Astrocyte (in vitro differentiated cells and primary cell): ENCODE measurements at regions not wholly inside any gene's neighbourhood (a gene's known extent, or its start where the extent isn't known, plus 50 kb on each side); places are given as distances from the start of the nearest gene placed in this dataset.

ENCODE experiments used
- DNase-seq: peaks from one replicate; pipeline ENCODE4 v3.0.0-alpha.2; 2010; ENCODE audit warnings: low read depth
- FAIRE-seq: peaks from 2 replicates; lab custom pipeline; 2011; peaks lifted over from hg19 to GRCh38; lab: Jason Lieb, UNC
- H2AFZ ChIP-seq: 2 replicates; pipeline ENCODE4 v1.6.0; 2012; ENCODE audit warnings: low read depth, low read length, inconsistent platforms
- H3K27ac ChIP-seq: 2 replicates; pipeline ENCODE4 v1.5.1; 2011; ENCODE audit warnings: low read depth, low read length, inconsistent platforms
- H3K27me3 ChIP-seq: 2 replicates; pipeline ENCODE4 v1.6.0; 2011; ENCODE audit warnings: low read length, inconsistent platforms; ENCODE audit not compliant: insufficient read depth
- H3K36me3 ChIP-seq: 2 replicates; pipeline ENCODE4 v1.5.1; 2011; ENCODE audit warnings: low read length, inconsistent platforms; ENCODE audit not compliant: insufficient read depth
- H3K4me1 ChIP-seq: 2 replicates; pipeline ENCODE4 v1.5.1; 2011; ENCODE audit warnings: low read length, inconsistent platforms; ENCODE audit not compliant: insufficient read depth
- H3K4me2 ChIP-seq: 2 replicates; pipeline ENCODE4 v1.6.0; 2012; ENCODE audit warnings: low read length, inconsistent platforms
- H3K4me3 ChIP-seq: 2 replicates; pipeline ENCODE4 v1.5.1; 2011; ENCODE audit warnings: low read depth, mild to moderate bottlenecking, low read length, inconsistent platforms; ENCODE audit not compliant: insufficient read depth
- H3K79me2 ChIP-seq: 2 replicates; pipeline ENCODE4 v1.6.0; 2012; ENCODE audit warnings: mild to moderate bottlenecking, low read length, inconsistent platforms; ENCODE audit not compliant: insufficient read depth
- H3K9ac ChIP-seq: 2 replicates; pipeline ENCODE4 v1.6.0; 2012; ENCODE audit warnings: mild to moderate bottlenecking, low read length, inconsistent platforms
- H3K9me3 ChIP-seq: 2 replicates; pipeline ENCODE4 v1.5.1; 2012; ENCODE audit warnings: low read depth, mild to moderate bottlenecking, low read length, inconsistent platforms; ENCODE audit not compliant: insufficient read depth
- H4K20me1 ChIP-seq: 2 replicates; pipeline ENCODE4 v1.6.0; 2012; ENCODE audit warnings: low read length, inconsistent platforms; ENCODE audit not compliant: insufficient read depth
- H3K27ac Mint-ChIP-seq: one replicate; pipeline ENCODE4 v1.8.0; 2021; ENCODE audit warnings: mild to moderate bottlenecking, mixed read lengths; ENCODE audit not compliant: unreplicated experiment
- H3K27me3 Mint-ChIP-seq: one replicate; pipeline ENCODE4 v1.8.0; 2021; ENCODE audit warnings: low read depth, mixed read lengths; ENCODE audit not compliant: unreplicated experiment
- H3K36me3 Mint-ChIP-seq: one replicate; pipeline ENCODE4 v1.8.0; 2021; ENCODE audit warnings: low read depth, mixed read lengths; ENCODE audit not compliant: unreplicated experiment
- H3K4me1 Mint-ChIP-seq: one replicate; pipeline ENCODE4 v1.8.0; 2021; ENCODE audit warnings: low read depth, mixed read lengths; ENCODE audit not compliant: unreplicated experiment
- H3K4me3 Mint-ChIP-seq: one replicate; pipeline ENCODE4 v1.8.0; 2021; ENCODE audit warnings: mild to moderate bottlenecking, moderate library complexity, mixed read lengths; ENCODE audit not compliant: unreplicated experiment
- H3K9me3 Mint-ChIP-seq: one replicate; pipeline ENCODE4 v1.8.0; 2021; ENCODE audit warnings: mild to moderate bottlenecking, mixed read lengths; ENCODE audit not compliant: unreplicated experiment
- EZH2 ChIP-seq: IDR thresholded peaks from 2 replicates; pipeline ENCODE4 v1.6.1; 2012; ENCODE audit warnings: mild to moderate bottlenecking, low read length, inconsistent platforms; ENCODE audit not compliant: insufficient read depth
- TF ChIP-seq, protein P1 (sequence below): IDR thresholded peaks from 2 replicates; pipeline ENCODE4 v1.5.1; 2011; ENCODE audit warnings: low read depth, mild to moderate bottlenecking, inconsistent platforms, low read length, moderate library complexity; ENCODE audit not compliant: insufficient read depth

GRCh38 chrY:7806592-7807515 is 895.3 kb upstream of the AMELY start:
- H3K4me2 ChIP-seq: no peak overlapping the region
- no peak overlapping the region for H3K9ac ChIP-seq
- H3K4me3 ChIP-seq: no peak overlapping the region
- H3K27ac ChIP-seq: no peak overlapping the region
- Mint-ChIP-seq H3K4me1 (no peaks in the 10 kb centered on the region), H3K4me3 (no peak overlapping the region), H3K27ac (no peak overlapping the region), H3K36me3 (no peaks in the 10 kb centered on the region), H3K9me3 (no peaks in the 10 kb centered on the region), H3K27me3 (no peaks in the 10 kb centered on the region)
- H3K9me3 ChIP-seq: no peaks in the 10 kb centered on the region
- H4K20me1 ChIP-seq: no peaks in the 10 kb centered on the region
- no peaks in the 10 kb centered on the region for H3K4me1 ChIP-seq
- no peaks in the 10 kb centered on the region for H3K27me3 ChIP-seq
- TF ChIP-seq EZH2: no peak
- TF ChIP-seq, protein P1, sequence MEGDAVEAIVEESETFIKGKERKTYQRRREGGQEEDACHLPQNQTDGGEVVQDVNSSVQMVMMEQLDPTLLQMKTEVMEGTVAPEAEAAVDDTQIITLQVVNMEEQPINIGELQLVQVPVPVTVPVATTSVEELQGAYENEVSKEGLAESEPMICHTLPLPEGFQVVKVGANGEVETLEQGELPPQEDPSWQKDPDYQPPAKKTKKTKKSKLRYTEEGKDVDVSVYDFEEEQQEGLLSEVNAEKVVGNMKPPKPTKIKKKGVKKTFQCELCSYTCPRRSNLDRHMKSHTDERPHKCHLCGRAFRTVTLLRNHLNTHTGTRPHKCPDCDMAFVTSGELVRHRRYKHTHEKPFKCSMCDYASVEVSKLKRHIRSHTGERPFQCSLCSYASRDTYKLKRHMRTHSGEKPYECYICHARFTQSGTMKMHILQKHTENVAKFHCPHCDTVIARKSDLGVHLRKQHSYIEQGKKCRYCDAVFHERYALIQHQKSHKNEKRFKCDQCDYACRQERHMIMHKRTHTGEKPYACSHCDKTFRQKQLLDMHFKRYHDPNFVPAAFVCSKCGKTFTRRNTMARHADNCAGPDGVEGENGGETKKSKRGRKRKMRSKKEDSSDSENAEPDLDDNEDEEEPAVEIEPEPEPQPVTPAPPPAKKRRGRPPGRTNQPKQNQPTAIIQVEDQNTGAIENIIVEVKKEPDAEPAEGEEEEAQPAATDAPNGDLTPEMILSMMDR: no peak
- H2AFZ ChIP-seq: no peak overlapping the region
- H3K79me2 ChIP-seq: no peaks in the 10 kb centered on the region
- DNase-seq (no peak), FAIRE-seq (no peak)
- H3K36me3 ChIP-seq: no peaks in the 10 kb centered on the region

DNA sequence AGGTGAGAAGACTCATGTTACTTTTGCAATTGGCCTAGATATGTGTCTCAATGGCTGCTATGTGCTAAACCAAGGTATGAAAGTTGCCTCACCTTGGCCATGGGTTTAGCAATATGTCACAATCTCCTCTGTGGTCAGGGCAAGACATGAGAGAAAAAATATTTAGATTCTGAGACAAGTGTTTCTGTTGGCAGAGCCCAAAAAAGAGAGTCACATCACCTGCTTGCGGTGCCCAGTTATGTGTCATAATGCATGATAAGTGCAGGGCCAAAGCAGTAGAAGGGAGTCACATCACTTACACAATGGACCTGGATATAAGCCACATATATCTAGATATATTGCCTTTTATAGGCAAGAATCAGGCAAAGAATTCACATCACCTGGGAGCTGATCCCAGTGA is 894.1 kb upstream of the AMELY start:
- Mint-ChIP-seq H3K4me1 (no peaks in the 10 kb centered on the region), H3K27ac (no peak overlapping the region), H3K27me3 (no peaks in the 10 kb centered on the region), H3K36me3 (no peaks in the 10 kb centered on the region), H3K4me3 (no peak overlapping the region), H3K9me3 (peaks cover 2% of the 10 kb centered on the region)
- no peaks in the 10 kb centered on the region for H4K20me1 ChIP-seq
- H3K79me2 ChIP-seq: no peaks in the 10 kb centered on the region
- no peak overlapping the region for H2AFZ ChIP-seq
- no peaks in the 10 kb centered on the region for H3K4me1 ChIP-seq
- no peaks in the 10 kb centered on the region for H3K9me3 ChIP-seq
- DNase-seq (no peak), FAIRE-seq (no peak)
- H3K4me2 ChIP-seq: no peak overlapping the region
- no peak overlapping the region for H3K4me3 ChIP-seq
- H3K27me3 ChIP-seq: no peaks in the 10 kb centered on the region
- H3K36me3 ChIP-seq: no peaks in the 10 kb centered on the region
- no peak overlapping the region for H3K9ac ChIP-seq
- no peak overlapping the region for H3K27ac ChIP-seq
- TF ChIP-seq EZH2: no peak
- TF ChIP-seq, protein P1: no peak

DNA sequence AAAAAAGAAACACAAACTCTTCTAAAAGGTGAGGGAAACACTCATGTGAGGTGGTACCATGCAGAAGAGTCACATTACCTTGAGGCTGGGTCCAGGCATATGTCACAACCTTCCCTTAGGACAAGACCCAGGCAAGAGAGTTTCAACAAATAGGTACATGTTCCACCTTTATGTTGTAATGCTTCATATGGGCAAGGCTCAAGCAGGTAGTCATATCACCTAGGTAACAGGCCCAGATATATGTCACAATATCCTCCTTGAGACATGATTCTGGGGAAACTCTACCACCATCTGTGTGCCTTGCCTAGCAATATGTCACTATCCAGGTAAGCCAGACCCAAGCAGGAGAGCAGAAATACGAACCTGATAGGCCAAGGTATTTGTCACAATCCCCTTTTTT is 892.2 kb upstream of the AMELY start:
- H3K4me3 Mint-ChIP-seq: no peak overlapping the region
- H3K27me3 Mint-ChIP-seq: no peaks in the 10 kb centered on the region
- H3K9me3 Mint-ChIP-seq: peaks cover 6% of the 10 kb centered on the region
- Histone ChIP-seq H3K36me3 (no peaks in the 10 kb centered on the region), H3K27ac (no peak overlapping the region), H3K4me3 (no peak overlapping the region), H3K79me2 (no peaks in the 10 kb centered on the region), H3K9me3 (no peaks in the 10 kb centered on the region), H3K4me2 (no peak overlapping the region), H4K20me1 (no peaks in the 10 kb centered on the region), H2AFZ (no peak overlapping the region), H3K4me1 (no peaks in the 10 kb centered on the region), H3K27me3 (no peaks in the 10 kb centered on the region), H3K9ac (no peak overlapping the region)
- H3K4me1 Mint-ChIP-seq: no peaks in the 10 kb centered on the region
- H3K36me3 Mint-ChIP-seq: no peaks in the 10 kb centered on the region
- no peak for FAIRE-seq
- no peak for TF ChIP-seq EZH2
- TF ChIP-seq, protein P1: no peak
- H3K27ac Mint-ChIP-seq: no peak overlapping the region
- DNase-seq: no peak
